ENCODE measurements at regions not wholly inside any gene's neighbourhood (a gene's known extent, or its start where the extent isn't known, plus 50 kb on each side); places are given as distances from the start of the nearest gene placed in this dataset.

- TF ChIP-seq, protein P1, sequence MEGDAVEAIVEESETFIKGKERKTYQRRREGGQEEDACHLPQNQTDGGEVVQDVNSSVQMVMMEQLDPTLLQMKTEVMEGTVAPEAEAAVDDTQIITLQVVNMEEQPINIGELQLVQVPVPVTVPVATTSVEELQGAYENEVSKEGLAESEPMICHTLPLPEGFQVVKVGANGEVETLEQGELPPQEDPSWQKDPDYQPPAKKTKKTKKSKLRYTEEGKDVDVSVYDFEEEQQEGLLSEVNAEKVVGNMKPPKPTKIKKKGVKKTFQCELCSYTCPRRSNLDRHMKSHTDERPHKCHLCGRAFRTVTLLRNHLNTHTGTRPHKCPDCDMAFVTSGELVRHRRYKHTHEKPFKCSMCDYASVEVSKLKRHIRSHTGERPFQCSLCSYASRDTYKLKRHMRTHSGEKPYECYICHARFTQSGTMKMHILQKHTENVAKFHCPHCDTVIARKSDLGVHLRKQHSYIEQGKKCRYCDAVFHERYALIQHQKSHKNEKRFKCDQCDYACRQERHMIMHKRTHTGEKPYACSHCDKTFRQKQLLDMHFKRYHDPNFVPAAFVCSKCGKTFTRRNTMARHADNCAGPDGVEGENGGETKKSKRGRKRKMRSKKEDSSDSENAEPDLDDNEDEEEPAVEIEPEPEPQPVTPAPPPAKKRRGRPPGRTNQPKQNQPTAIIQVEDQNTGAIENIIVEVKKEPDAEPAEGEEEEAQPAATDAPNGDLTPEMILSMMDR (conservative IDR thresholded peaks at IDR 0.05 in 1 of 2, IDR thresholded peaks at IDR 0.05 in 1 of 2; ENCODE audit: low read depth in 1 of 2, low read length in 2 of 2), result no peak
- no peak for TF ChIP-seq EZH2 (IDR thresholded peaks at IDR 0.05; ENCODE audit: low read length, missing control alignments)
Measured at GRCh38 chr2:226295681-226296080, 503.9 kb downstream of the IRS1 start.
